ENCODE measurements at regions not wholly inside any gene's neighbourhood (a gene's known extent, or its start where the extent isn't known, plus 50 kb on each side); places are given as distances from the start of the nearest gene placed in this dataset.
A peak's percentile ranks its signal among the peaks of the same experiment; 100 is the strongest.

DNA sequence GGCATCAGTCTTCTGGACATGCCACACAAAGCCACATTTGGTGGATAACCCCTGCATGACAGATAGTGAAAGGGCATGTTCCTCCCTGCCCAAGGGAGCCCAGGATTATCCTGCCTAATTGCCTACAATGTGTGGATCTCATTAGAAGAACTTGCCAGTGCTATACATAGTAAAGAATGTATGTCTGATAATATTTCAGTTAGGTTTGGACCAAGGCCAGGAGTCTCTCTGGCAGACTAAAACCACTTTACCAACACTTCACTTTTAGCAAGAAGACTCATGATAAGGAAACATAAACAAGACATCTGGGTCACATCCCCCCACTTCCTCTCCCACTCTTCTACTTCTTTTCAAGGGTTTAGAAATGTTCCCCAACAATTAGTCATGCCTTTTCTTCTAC is 196.7 kb downstream of the MTERF1 start:
- Histone ChIP-seq H3K4me1 (ENCODE audit: low read depth, poor library complexity, severe bottlenecking) (peaks cover 10% of the 10 kb centered on the region), H3K27me3 (ENCODE audit: insufficient read depth, low read depth) (no peaks in the 10 kb centered on the region), H3K36me3 (ENCODE audit: insufficient read depth) (no peaks in the 10 kb centered on the region), H3K79me2 (ENCODE audit: insufficient read depth, low read depth) (no peaks in the 10 kb centered on the region), H4K20me1 (ENCODE audit: insufficient read depth) (no peaks in the 10 kb centered on the region), H3K4me2 (peak overlapping the region; percentile 20; the same call in 1 of the 2 replicates), H3K4me3 (IDR thresholded peaks at IDR 0.05; ENCODE audit: insufficient read depth, low read depth, low read length) (no peak overlapping the region), H3K27ac (no peak overlapping the region), H2AFZ (ENCODE audit: low read depth) (no peak overlapping the region), H3K9ac (no peak overlapping the region)
- TF ChIP-seq, protein P1, sequence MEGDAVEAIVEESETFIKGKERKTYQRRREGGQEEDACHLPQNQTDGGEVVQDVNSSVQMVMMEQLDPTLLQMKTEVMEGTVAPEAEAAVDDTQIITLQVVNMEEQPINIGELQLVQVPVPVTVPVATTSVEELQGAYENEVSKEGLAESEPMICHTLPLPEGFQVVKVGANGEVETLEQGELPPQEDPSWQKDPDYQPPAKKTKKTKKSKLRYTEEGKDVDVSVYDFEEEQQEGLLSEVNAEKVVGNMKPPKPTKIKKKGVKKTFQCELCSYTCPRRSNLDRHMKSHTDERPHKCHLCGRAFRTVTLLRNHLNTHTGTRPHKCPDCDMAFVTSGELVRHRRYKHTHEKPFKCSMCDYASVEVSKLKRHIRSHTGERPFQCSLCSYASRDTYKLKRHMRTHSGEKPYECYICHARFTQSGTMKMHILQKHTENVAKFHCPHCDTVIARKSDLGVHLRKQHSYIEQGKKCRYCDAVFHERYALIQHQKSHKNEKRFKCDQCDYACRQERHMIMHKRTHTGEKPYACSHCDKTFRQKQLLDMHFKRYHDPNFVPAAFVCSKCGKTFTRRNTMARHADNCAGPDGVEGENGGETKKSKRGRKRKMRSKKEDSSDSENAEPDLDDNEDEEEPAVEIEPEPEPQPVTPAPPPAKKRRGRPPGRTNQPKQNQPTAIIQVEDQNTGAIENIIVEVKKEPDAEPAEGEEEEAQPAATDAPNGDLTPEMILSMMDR (conservative IDR thresholded peaks at IDR 0.05; ENCODE audit: low read depth, low read length), result no peak

DNA sequence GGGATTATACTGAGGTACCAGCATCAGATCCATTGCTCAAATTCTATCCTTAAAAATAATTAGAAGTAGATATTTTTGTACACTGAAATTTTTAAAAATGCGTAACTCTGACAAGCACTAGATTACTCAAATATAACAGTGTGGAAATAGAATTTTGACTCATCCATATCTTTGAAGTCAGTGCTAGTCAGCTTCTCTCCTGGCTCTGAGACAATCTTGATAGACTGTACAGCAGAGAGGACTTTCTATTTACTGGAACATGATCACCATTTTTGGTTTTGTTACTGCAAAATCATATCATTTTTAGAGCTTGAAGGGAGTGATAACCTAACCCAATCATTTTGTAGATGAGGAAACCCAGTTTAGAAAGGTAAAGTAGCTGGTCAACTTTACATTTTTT is 195.0 kb downstream of the MTERF1 start:
- no peak overlapping the region for H3K9ac ChIP-seq
- no peak overlapping the region for H3K27ac ChIP-seq
- no peaks in the 10 kb centered on the region for H4K20me1 ChIP-seq (ENCODE audit: insufficient read depth)
- H3K36me3 ChIP-seq (ENCODE audit: insufficient read depth), result no peaks in the 10 kb centered on the region
- peaks cover 10% of the 10 kb centered on the region for H3K4me1 ChIP-seq (ENCODE audit: low read depth, poor library complexity, severe bottlenecking)
- H2AFZ ChIP-seq (ENCODE audit: low read depth), result no peak overlapping the region
- H3K4me2 ChIP-seq, result no peak overlapping the region
- TF ChIP-seq, protein P1 (conservative IDR thresholded peaks at IDR 0.05; ENCODE audit: low read depth, low read length), result no peak
- no peak overlapping the region for H3K4me3 ChIP-seq (IDR thresholded peaks at IDR 0.05; ENCODE audit: insufficient read depth, low read depth, low read length)
- H3K27me3 ChIP-seq (ENCODE audit: insufficient read depth, low read depth), result no peaks in the 10 kb centered on the region
- no peaks in the 10 kb centered on the region for H3K79me2 ChIP-seq (ENCODE audit: insufficient read depth, low read depth)

DNA sequence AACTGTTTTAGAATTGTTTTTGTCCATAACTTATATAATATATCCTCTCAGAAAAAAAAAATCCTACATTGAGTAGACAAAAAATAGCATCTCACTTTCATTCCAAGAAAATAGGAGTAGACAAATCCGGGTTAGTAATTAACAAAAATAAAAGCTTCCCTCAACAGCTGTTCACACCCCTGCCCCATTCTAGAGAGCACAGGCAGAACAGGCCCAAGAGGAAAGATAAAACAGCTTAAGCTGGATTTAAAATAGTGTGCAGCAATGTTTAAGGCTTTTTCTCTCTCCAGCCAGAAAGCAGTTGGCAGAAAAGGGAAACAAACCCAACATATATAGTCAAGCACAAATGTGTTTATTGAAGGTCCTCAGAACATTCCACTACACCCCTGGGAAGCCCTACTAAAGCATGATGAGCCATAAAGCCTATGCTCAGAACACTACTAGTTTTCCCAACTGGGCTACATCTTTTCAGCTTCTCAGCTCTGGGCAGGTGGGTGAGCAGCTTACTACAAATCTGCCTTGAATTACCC is 189.9 kb downstream of the MTERF1 start:
- H3K4me2 ChIP-seq, result no peak overlapping the region

DNA sequence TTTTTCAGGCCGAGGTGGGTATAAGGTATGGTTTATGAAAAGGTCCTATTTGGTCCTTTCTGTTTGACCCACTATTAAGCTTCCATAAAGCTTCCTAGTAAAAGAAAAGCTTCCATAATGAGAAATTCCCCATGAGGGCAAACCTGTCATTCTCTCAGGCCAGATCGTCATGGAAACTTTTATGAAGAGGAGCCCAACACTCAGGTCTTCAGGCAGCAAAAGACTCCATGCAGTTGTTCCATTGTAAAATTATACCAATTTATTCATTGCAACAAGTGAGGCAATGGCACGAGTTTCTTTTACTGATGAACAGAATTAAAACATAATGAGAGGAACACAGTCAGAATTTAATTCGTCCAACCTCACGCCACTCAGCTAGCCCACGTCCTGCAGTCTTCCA is 188.6 kb downstream of the MTERF1 start:
- Histone ChIP-seq H3K36me3 (ENCODE audit: insufficient read depth) (no peaks in the 10 kb centered on the region), H3K9ac (no peak overlapping the region), H3K4me2 (no peak overlapping the region), H4K20me1 (ENCODE audit: insufficient read depth) (no peaks in the 10 kb centered on the region), H3K27ac (no peak overlapping the region), H2AFZ (ENCODE audit: low read depth) (no peak overlapping the region), H3K27me3 (ENCODE audit: insufficient read depth, low read depth) (no peaks in the 10 kb centered on the region), H3K4me1 (ENCODE audit: low read depth, poor library complexity, severe bottlenecking) (no peaks in the 10 kb centered on the region), H3K79me2 (ENCODE audit: insufficient read depth, low read depth) (no peaks in the 10 kb centered on the region), H3K4me3 (IDR thresholded peaks at IDR 0.05; ENCODE audit: insufficient read depth, low read depth, low read length) (no peak overlapping the region)
- TF ChIP-seq, protein P1 (conservative IDR thresholded peaks at IDR 0.05; ENCODE audit: low read depth, low read length), result no peak

More for the DNA sequence above, 189.9 kb downstream of the MTERF1 start:
- Histone ChIP-seq H3K4me1 (ENCODE audit: low read depth, poor library complexity, severe bottlenecking) (no peaks in the 10 kb centered on the region), H3K27me3 (ENCODE audit: insufficient read depth, low read depth) (no peaks in the 10 kb centered on the region), H3K36me3 (ENCODE audit: insufficient read depth) (no peaks in the 10 kb centered on the region), H3K27ac (no peak overlapping the region), H3K4me3 (IDR thresholded peaks at IDR 0.05; ENCODE audit: insufficient read depth, low read depth, low read length) (no peak overlapping the region), H3K79me2 (ENCODE audit: insufficient read depth, low read depth) (no peaks in the 10 kb centered on the region), H4K20me1 (ENCODE audit: insufficient read depth) (no peaks in the 10 kb centered on the region), H3K9ac (no peak overlapping the region), H2AFZ (ENCODE audit: low read depth) (no peak overlapping the region)
- TF ChIP-seq, protein P1 (conservative IDR thresholded peaks at IDR 0.05; ENCODE audit: low read depth, low read length), result no peak

All from KMS-11 (cell line).